NCI-H345 treated with DMSO at 0.1 percent for 48 hours (cell line): ENCODE measurements at regions not wholly inside any gene's neighbourhood (a gene's known extent, or its start where the extent isn't known, plus 50 kb on each side); places are given as distances from the start of the nearest gene placed in this dataset.
"Not testable (repeated sequence)": the region's sequence is repeated elsewhere in the genome, so short reads cannot be mapped to it uniquely, and the experiment has no call there.

Source experiments
- DNase-seq: peaks from one replicate; lab custom pipeline; 2025; ENCODE audit not compliant: unreplicated experiment; lab: John Stamatoyannopoulos, UW

GRCh38 chr7:149714081-149714909 lies 59.1 kb downstream of the ZNF467 start:
- peak; percentile 80 for DNase-seq

- no peak for DNase-seq
These were observed 59.7 kb downstream of the ZNF467 start for GRCh38 chr7:149713731-149714068.

- DNase-seq: no peak
These were observed 60.2 kb downstream of the ZNF467 start for GRCh38 chr7:149713061-149713730.

- no peak for DNase-seq
These were observed 65.4 kb downstream of the ZNF467 start for GRCh38 chr7:149708026-149708425.

- no peak for DNase-seq
These were observed 65.9 kb downstream of the ZNF467 start for GRCh38 chr7:149707448-149707886.

- DNase-seq: no peak
These were observed 67.0 kb downstream of the ZNF467 start for GRCh38 chr7:149706398-149706797.

GRCh38 chr7:149704507-149704906 lies 68.9 kb downstream of the ZNF467 start:
- DNase-seq: no peak

GRCh38 chr7:149703044-149703650 lies 70.2 kb downstream of the ZNF467 start:
- DNase-seq: no peak

GRCh38 chr7:149701495-149702240 lies 71.7 kb downstream of the ZNF467 start:
- no peak for DNase-seq

GRCh38 chr7:149697767-149698166 lies 75.6 kb downstream of the ZNF467 start:
- DNase-seq: not testable (repeated sequence)

GRCh38 chr7:149696280-149696679 lies 77.1 kb downstream of the ZNF467 start:
- no peak for DNase-seq

- DNase-seq: no peak
These were observed 80.8 kb downstream of the ZNF467 start for GRCh38 chr7:149692557-149692982.

GRCh38 chr7:149692056-149692455 lies 81.3 kb downstream of the ZNF467 start:
- DNase-seq: no peak

- no peak for DNase-seq
These were observed 82.5 kb downstream of the ZNF467 start for GRCh38 chr7:149690688-149691446.

GRCh38 chr7:149689291-149689721 lies 84.1 kb downstream of the ZNF467 start:
- DNase-seq: no peak

GRCh38 chr7:149688836-149689235 lies 84.6 kb downstream of the ZNF467 start:
- no peak for DNase-seq

GRCh38 chr7:149687820-149688219 lies 85.6 kb downstream of the ZNF467 start:
- not testable (repeated sequence) for DNase-seq

- no peak for DNase-seq
These were observed 86.9 kb downstream of the ZNF467 start for GRCh38 chr7:149686449-149686848.

GRCh38 chr7:149686011-149686410 lies 87.4 kb downstream of the ZNF467 start:
- DNase-seq: no peak

- DNase-seq: no peak
These were observed 87.9 kb downstream of the ZNF467 start for GRCh38 chr7:149685455-149685854.
